ENCODE measurements at regions not wholly inside any gene's neighbourhood (a gene's known extent, or its start where the extent isn't known, plus 50 kb on each side); places are given as distances from the start of the nearest gene placed in this dataset.

DNA sequence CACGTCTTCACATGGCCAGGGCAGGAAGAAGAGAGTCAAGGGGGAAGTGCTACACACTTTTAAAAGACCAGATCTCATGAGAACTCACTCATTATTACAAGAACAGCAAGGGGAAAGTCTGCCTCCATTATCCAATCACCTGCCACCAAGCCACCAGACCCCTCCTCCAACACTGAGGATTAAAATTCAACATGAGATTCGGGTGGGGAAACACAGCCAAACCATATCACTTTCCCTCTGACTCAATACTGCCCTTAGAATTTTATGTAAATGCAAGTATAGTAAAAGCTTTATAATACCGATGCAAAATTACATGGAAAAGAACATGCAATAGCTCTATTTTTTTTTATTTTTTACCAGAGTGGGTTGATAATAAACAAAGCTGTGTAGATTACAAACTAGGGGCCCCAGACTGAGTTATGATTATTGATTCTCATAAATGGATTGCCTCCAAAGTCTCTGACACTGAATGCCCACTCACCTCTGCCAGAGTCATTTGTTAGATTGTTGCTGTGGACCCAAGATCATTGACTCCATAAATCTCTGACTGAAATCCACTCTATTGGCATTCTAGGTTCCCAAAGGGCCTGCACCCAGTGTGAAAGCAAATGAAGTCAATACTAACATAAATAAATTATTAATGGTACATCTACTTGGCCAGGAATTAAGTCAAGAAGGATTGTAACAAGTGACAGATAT, 184.8 kb upstream of the FUT9 start:
- TF ChIP-seq, protein P1, sequence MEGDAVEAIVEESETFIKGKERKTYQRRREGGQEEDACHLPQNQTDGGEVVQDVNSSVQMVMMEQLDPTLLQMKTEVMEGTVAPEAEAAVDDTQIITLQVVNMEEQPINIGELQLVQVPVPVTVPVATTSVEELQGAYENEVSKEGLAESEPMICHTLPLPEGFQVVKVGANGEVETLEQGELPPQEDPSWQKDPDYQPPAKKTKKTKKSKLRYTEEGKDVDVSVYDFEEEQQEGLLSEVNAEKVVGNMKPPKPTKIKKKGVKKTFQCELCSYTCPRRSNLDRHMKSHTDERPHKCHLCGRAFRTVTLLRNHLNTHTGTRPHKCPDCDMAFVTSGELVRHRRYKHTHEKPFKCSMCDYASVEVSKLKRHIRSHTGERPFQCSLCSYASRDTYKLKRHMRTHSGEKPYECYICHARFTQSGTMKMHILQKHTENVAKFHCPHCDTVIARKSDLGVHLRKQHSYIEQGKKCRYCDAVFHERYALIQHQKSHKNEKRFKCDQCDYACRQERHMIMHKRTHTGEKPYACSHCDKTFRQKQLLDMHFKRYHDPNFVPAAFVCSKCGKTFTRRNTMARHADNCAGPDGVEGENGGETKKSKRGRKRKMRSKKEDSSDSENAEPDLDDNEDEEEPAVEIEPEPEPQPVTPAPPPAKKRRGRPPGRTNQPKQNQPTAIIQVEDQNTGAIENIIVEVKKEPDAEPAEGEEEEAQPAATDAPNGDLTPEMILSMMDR (IDR thresholded peaks at IDR 0.05; ENCODE audit: insufficient read depth, low read length, poor library complexity, severe bottlenecking): no peak
- TF ChIP-seq EZH2phosphoT487 (conservative IDR thresholded peaks at IDR 0.05; ENCODE audit: low read length): no peak

Measured in SU-DHL-6 (cell line).